Activated CD8-positive, alpha-beta T cell treated with anti-CD3 and anti-CD28 coated beads, Interleukin-2, amount 10 ng/mL, durations not matched to agents 7 days and 5 days (primary cell): ENCODE measurements at regions not wholly inside any gene's neighbourhood (a gene's known extent, or its start where the extent isn't known, plus 50 kb on each side); places are given as distances from the start of the nearest gene placed in this dataset.

Experiments
- ATAC-seq: fragments of 150-1000 bp; cut with Tn5 transposase; one replicate; pipeline ENCODE4 v1.10.0; 2021; ENCODE audit warnings: moderate library complexity
- CTCF ChIA-PET: fragments of 350-600 bp; sonication (Branson Sonifier 250); formaldehyde crosslinking; loops from one replicate; lab custom pipeline; 2021; ENCODE audit warnings: antibody characterized with exemption; lab: Charles Lee
- POLR2A ChIA-PET: fragments of 350-600 bp; sonication (Branson Sonifier 250); formaldehyde crosslinking; loops from one replicate; lab custom pipeline; 2021; ENCODE audit warnings: antibody characterized with exemption; lab: Charles Lee
- DNase-seq: peaks from one replicate; pipeline ENCODE4 v3.0.0-alpha.2; 2020
- H3K27ac Mint-ChIP-seq: one replicate; pipeline ENCODE4 v1.8.0; 2021; ENCODE audit warnings: mild to moderate bottlenecking, mixed read lengths
- H3K27me3 Mint-ChIP-seq: one replicate; pipeline ENCODE4 v1.8.0; 2021; ENCODE audit warnings: low read depth, mixed read lengths
- H3K36me3 Mint-ChIP-seq: one replicate; pipeline ENCODE4 v1.8.0; 2021; ENCODE audit warnings: low read depth, mixed read lengths
- H3K4me1 Mint-ChIP-seq: one replicate; pipeline ENCODE4 v1.8.0; 2021; ENCODE audit warnings: low read depth, mixed read lengths
- H3K4me3 Mint-ChIP-seq: one replicate; pipeline ENCODE4 v1.8.0; 2021; ENCODE audit warnings: mild to moderate bottlenecking, mixed read lengths
- H3K9me3 Mint-ChIP-seq: one replicate; pipeline ENCODE4 v1.8.0; 2022; ENCODE audit warnings: mixed read lengths; ENCODE audit not compliant: insufficient read depth

GRCh38 chr6:137645850-137646249, 151.7 kb upstream of the OLIG3 start:
- ChIA-PET POLR2A (interaction anchor here (0.6 kb wide), 1 partner anchor 55 kb away, joined by 4 read pairs; no protein-coding TSS in a partner anchor), CTCF (no interaction called here)
- Mint-ChIP-seq H3K27ac (no peak overlapping the region), H3K4me3 (no peak overlapping the region), H3K9me3 (no peaks in the 10 kb centered on the region), H3K36me3 (no peaks in the 10 kb centered on the region), H3K4me1 (no peaks in the 10 kb centered on the region), H3K27me3 (peaks cover 15% of the 10 kb centered on the region)
- DNase-seq (no peak), ATAC-seq (no peak)

GRCh38 chr6:137646484-137646883, 152.3 kb upstream of the OLIG3 start:
- POLR2A ChIA-PET, result no interaction called here
- H3K27ac Mint-ChIP-seq, result no peak overlapping the region
- CTCF ChIA-PET, result no interaction called here
- no peak for DNase-seq
- no peaks in the 10 kb centered on the region for H3K36me3 Mint-ChIP-seq
- ATAC-seq, result no peak
- H3K9me3 Mint-ChIP-seq, result no peaks in the 10 kb centered on the region
- peaks cover 15% of the 10 kb centered on the region for H3K27me3 Mint-ChIP-seq
- no peaks in the 10 kb centered on the region for H3K4me1 Mint-ChIP-seq
- no peak overlapping the region for H3K4me3 Mint-ChIP-seq

GRCh38 chr6:137647762-137648447, 153.7 kb upstream of the OLIG3 start:
- DNase-seq (no peak), ATAC-seq (no peak)
- CTCF ChIA-PET, result interaction anchor here (1.3 kb wide), 1 partner anchor 328 kb away, joined by 4 read pairs; no protein-coding TSS in a partner anchor
- Mint-ChIP-seq H3K27ac (no peak overlapping the region), H3K4me3 (no peak overlapping the region), H3K9me3 (no peaks in the 10 kb centered on the region), H3K27me3 (peaks cover 15% of the 10 kb centered on the region), H3K36me3 (no peaks in the 10 kb centered on the region), H3K4me1 (no peaks in the 10 kb centered on the region)
- POLR2A ChIA-PET, result no interaction called here

GRCh38 chr6:137650720-137651119, 156.5 kb upstream of the OLIG3 start:
- Mint-ChIP-seq H3K4me3 (no peak overlapping the region), H3K36me3 (no peaks in the 10 kb centered on the region), H3K27ac (no peak overlapping the region), H3K9me3 (peaks cover 12% of the 10 kb centered on the region), H3K27me3 (peaks cover 3% of the 10 kb centered on the region), H3K4me1 (no peaks in the 10 kb centered on the region)
- CTCF ChIA-PET, result interaction anchor here (0.9 to 1.3 kb wide), 3 partner anchors 9 to 325 kb away, joined by 3 to 4 read pairs (median 3); no protein-coding TSS in a partner anchor
- POLR2A ChIA-PET, result no interaction called here
- DNase-seq (no peak), ATAC-seq (no peak)

- Mint-ChIP-seq H3K9me3 (peaks cover 16% of the 10 kb centered on the region), H3K27ac (no peak overlapping the region), H3K4me1 (no peaks in the 10 kb centered on the region), H3K4me3 (no peak overlapping the region), H3K27me3 (peaks cover 3% of the 10 kb centered on the region), H3K36me3 (no peaks in the 10 kb centered on the region)
- ChIA-PET POLR2A (no interaction called here), CTCF (interaction anchor here (0.9 to 1.3 kb wide), 3 partner anchors 10 to 324 kb away, joined by 3 to 4 read pairs (median 3); no protein-coding TSS in a partner anchor)
- no peak for ATAC-seq
- DNase-seq, result no peak
These were observed 157.0 kb upstream of the OLIG3 start for GRCh38 chr6:137651178-137651577.

GRCh38 chr6:137651591-137652335, 157.6 kb upstream of the OLIG3 start:
- Mint-ChIP-seq H3K27me3 (peaks cover 3% of the 10 kb centered on the region), H3K4me1 (peaks cover 4% of the 10 kb centered on the region), H3K36me3 (no peaks in the 10 kb centered on the region), H3K27ac (no peak overlapping the region), H3K9me3 (peaks cover 16% of the 10 kb centered on the region), H3K4me3 (no peak overlapping the region)
- DNase-seq (no peak), ATAC-seq (no peak)
- ChIA-PET CTCF (interaction anchor here (1.3 kb wide), 1 partner anchor 10 kb away, joined by 4 read pairs; no protein-coding TSS in a partner anchor), POLR2A (interaction anchor here (0.6 kb wide), 1 partner anchor 227 kb away, joined by 3 read pairs; no protein-coding TSS in a partner anchor)

GRCh38 chr6:137652961-137653705, 158.9 kb upstream of the OLIG3 start:
- ATAC-seq (no peak), DNase-seq (no peak)
- no peaks in the 10 kb centered on the region for H3K27me3 Mint-ChIP-seq
- peaks cover 16% of the 10 kb centered on the region for H3K9me3 Mint-ChIP-seq
- H3K4me3 Mint-ChIP-seq, result no peak overlapping the region
- no peak overlapping the region for H3K27ac Mint-ChIP-seq
- ChIA-PET POLR2A (no interaction called here), CTCF (no interaction called here)
- peaks cover 17% of the 10 kb centered on the region for H3K4me1 Mint-ChIP-seq
- no peaks in the 10 kb centered on the region for H3K36me3 Mint-ChIP-seq

- Mint-ChIP-seq H3K27me3 (no peaks in the 10 kb centered on the region), H3K27ac (no peak overlapping the region), H3K36me3 (no peaks in the 10 kb centered on the region), H3K9me3 (peaks cover 16% of the 10 kb centered on the region), H3K4me1 (peaks cover 21% of the 10 kb centered on the region), H3K4me3 (no peak overlapping the region)
- ChIA-PET CTCF (no interaction called here), POLR2A (no interaction called here)
- DNase-seq (no peak), ATAC-seq (no peak)
These were observed 159.5 kb upstream of the OLIG3 start for GRCh38 chr6:137653706-137654059.

- no peak overlapping the region for H3K27ac Mint-ChIP-seq
- H3K27me3 Mint-ChIP-seq, result no peaks in the 10 kb centered on the region
- ChIA-PET POLR2A (no interaction called here), CTCF (interaction anchor here (0.7 to 1.5 kb wide), 2 partner anchors 42 to 54 kb away, joined by 3 to 4 read pairs; no protein-coding TSS in a partner anchor)
- H3K9me3 Mint-ChIP-seq, result peaks cover 16% of the 10 kb centered on the region
- ATAC-seq (no peak), DNase-seq (no peak)
- no peak overlapping the region for H3K4me3 Mint-ChIP-seq
- peaks cover 21% of the 10 kb centered on the region for H3K4me1 Mint-ChIP-seq
- no peaks in the 10 kb centered on the region for H3K36me3 Mint-ChIP-seq
These were observed 160.3 kb upstream of the OLIG3 start for GRCh38 chr6:137654365-137654981.

GRCh38 chr6:137655291-137655690, 161.1 kb upstream of the OLIG3 start:
- no peak for DNase-seq
- Mint-ChIP-seq H3K36me3 (no peaks in the 10 kb centered on the region), H3K9me3 (peaks cover 16% of the 10 kb centered on the region), H3K27me3 (no peaks in the 10 kb centered on the region), H3K27ac (no peak overlapping the region), H3K4me3 (no peak overlapping the region), H3K4me1 (peaks cover 21% of the 10 kb centered on the region)
- ChIA-PET CTCF (interaction anchor here (0.7 to 1.5 kb wide), 2 partner anchors 42 to 53 kb away, joined by 3 to 4 read pairs; no protein-coding TSS in a partner anchor), POLR2A (no interaction called here)
- ATAC-seq, result no peak

- H3K27me3 Mint-ChIP-seq, result no peaks in the 10 kb centered on the region
- CTCF ChIA-PET, result interaction anchor here (0.7 to 7.3 kb wide), 10 partner anchors 10 to 449 kb away, joined by 3 to 88 read pairs (median 4); no protein-coding TSS in a partner anchor
These were observed 162.5 kb upstream of the OLIG3 start for GRCh38 chr6:137656735-137657134.

More at GRCh38 chr6:137656735-137657134, 162.5 kb upstream of the OLIG3 start:
- Mint-ChIP-seq H3K27ac (no peak overlapping the region), H3K4me3 (no peak overlapping the region), H3K9me3 (peaks cover 16% of the 10 kb centered on the region), H3K36me3 (no peaks in the 10 kb centered on the region), H3K4me1 (peaks cover 23% of the 10 kb centered on the region)
- DNase-seq, result no peak
- POLR2A ChIA-PET, result interaction anchor here (0.5 to 1.4 kb wide), 3 partner anchors 9 to 222 kb away, joined by 3 to 6 read pairs (median 3); no protein-coding TSS in a partner anchor
- no peak for ATAC-seq
